CMK (cell line): ENCODE measurements at regions not wholly inside any gene's neighbourhood (a gene's known extent, or its start where the extent isn't known, plus 50 kb on each side); places are given as distances from the start of the nearest gene placed in this dataset.

Source experiments
- DNase-seq: peaks from one replicate; pipeline ENCODE4 v3.0.0-alpha.2; 2010; ENCODE audit warnings: low read depth

DNA sequence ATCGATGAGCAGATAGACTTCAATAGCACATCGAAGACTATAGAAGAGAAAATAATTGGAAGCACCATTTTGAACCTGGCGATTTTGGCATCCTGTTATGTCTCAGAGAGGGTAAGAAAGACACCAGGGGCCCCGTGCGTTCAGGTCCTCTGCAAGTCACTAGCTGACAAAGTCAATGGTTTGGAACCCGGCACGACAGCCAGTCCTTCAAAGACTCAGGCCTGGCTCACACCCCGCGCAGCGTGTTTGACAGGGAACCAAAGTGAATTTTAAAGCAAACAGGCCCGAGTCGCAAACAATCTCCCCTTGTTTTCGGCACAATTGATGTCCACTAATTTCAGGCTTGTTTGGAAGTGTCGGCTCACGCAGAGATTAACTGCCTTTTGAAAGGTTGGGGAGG, 716.6 kb downstream of the BRD1 start:
- DNase-seq = no peak

DNA sequence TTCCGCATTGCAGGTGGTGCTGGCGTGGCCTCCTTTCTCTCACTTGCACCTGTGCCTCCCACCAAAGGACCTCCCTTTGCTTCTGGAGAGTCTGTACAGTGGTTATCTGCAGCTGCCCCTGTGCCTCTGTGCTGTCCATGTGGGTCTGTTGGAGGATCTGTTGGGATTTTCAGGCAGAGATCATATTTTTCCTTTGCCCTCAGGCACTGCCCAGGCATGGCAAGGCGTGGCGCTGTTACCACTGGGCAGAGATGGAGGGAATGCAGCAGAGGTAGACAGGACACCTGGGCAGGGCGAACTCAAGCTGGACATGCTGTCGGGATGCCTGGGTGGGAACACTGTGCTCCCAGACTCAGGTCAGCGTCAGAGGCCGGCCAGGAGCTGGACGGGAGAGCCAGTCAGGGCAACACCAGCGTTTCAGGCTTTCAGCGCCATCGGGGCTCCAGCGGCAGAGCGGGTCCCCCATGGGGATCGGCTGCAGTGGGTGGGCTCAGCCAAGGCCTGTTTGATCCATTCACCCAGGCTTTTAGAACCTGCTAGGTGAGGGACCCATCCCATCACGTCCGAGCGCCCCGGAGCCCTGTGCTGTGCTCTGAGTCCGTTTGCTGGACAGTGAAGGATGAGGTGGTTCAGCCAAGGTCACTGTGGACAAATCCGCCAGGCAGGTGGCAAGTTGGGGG, 718.9 kb downstream of the BRD1 start:
- DNase-seq = no peak

DNA sequence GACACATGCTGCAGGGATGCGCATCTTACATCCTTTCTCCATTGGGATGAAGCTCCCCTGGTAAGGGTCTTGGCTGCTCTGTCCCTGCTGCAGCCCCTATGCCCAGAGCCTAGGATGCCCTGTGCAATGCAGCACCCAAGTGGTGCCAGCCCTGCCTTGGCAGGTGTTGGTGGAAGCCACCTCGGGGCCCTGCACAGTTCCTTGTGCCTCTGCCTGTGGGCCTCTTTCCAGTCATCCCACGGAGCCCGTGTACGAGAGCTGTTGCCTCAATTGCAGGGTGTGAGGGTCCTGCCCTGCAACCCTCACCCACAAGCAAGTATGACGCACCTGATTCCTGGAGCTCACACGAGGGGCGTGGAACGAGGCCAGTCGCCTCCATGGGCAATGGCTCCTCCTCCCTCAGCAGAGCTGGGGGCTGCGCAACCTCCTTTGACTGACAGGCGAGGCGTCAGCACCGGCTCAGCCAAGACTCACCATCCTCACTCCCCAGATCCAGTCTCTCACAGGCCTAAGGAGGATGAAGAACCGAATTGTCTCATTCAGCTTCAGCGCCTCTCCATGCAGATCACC, 719.6 kb downstream of the BRD1 start:
- DNase-seq = no peak

GRCh38 chr22:49107561-49107960, 720.1 kb downstream of the BRD1 start:
- no peak for DNase-seq

GRCh38 chr22:49106842-49107152, 720.9 kb downstream of the BRD1 start:
- no peak for DNase-seq

DNA sequence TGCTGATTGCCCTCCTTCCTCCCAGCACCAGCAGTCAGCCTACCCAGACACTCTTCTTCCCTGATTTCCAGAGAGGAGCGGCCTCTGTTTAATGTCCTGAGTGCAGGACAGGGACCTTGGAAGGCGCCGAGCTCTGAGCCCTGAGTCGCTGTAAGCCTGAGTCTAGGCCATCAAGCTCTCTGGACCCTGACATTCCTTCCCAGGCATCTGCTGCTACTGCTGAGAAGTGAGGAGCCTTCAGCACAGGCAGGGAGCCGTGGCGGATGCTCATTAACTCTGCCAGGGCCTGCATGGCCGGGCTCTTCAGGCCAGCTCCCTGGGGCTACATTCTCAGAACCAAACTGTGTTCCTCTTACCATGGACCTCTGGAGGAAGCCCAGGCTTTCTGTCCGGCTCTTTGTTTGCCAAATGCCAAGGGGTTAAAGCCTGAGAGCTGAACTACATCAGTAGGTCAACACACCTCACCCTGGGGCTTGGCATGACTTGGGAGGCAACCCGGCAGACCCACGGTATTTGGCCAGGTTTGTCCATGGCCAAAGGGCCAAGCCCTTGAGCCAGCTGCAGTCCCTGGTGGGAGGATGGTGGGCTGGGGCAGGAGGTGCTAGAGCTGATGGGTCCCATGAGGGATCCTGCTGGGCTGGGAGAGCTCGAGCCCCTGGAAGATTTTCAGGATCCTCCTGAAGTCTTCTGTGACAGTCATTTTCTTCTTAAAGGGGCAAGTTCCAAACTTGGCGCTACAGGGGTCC, 721.4 kb downstream of the BRD1 start:
- DNase-seq = no peak

DNA sequence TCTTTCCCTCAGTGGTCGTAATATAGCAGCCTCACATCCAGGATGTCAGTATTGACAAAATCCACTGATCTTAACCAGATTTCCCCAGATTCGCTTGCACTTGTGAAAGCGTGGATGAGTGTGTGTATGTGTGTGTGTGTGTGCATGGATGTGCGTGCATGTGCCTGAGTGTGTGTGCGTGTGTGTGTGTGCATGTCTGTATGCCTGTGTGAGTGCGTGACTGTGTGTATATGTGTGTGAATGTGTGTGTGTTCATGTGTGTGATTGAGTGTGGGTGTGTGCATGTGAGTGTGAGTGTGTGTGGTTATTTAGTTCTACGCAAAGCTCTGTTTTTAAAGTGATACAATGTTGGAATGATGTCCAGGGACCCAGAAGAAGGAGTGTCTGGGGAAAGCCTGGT, 723.2 kb downstream of the BRD1 start:
- DNase-seq = no peak

- no peak for DNase-seq
These were observed 724.2 kb downstream of the BRD1 start for GRCh38 chr22:49103314-49104059.

- no peak for DNase-seq
These were observed 725.3 kb downstream of the BRD1 start for GRCh38 chr22:49102367-49102766.

DNA sequence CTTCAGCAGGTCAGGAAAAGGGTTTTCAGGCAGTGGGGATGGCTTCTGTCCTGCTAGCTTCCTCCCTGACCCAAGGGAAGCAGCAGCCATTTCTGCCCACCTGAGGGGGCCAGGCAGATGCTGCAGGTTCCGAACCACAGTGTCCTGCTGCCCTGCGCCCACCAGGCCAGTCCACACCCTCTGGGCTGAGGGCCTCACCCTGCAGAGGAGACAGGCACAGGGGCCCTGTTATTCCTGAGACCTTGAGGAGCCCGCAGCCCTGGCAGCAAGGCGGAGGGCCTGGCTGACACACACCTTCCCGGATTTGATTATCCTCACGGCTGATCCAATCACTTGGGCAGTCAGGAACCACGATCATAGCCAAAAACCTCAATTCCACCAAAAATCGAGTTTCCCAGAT, 725.8 kb downstream of the BRD1 start:
- no peak for DNase-seq

GRCh38 chr22:49101225-49101624, 726.4 kb downstream of the BRD1 start:
- no peak for DNase-seq

GRCh38 chr22:49100773-49101172, 726.9 kb downstream of the BRD1 start:
- no peak for DNase-seq

DNA sequence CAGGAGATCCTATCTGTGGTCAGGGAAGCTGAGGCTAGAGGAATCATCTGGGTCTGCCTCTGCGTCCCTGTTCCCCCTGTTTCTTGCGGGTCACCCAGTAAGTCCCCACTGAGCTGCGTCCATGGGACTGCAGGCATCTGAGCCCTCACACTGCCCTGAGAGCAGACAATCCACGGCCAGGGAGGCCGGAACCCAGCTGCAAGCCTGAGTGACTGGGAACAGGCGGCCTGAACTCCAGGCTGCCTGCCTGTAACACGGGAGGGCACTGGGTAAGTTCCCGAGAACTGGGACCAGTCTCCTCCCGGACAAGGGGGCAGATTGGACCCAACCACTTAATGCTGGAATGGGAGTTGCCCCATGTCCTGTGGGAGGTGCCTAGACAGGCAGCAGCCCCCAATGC, 727.4 kb downstream of the BRD1 start:
- no peak for DNase-seq

DNA sequence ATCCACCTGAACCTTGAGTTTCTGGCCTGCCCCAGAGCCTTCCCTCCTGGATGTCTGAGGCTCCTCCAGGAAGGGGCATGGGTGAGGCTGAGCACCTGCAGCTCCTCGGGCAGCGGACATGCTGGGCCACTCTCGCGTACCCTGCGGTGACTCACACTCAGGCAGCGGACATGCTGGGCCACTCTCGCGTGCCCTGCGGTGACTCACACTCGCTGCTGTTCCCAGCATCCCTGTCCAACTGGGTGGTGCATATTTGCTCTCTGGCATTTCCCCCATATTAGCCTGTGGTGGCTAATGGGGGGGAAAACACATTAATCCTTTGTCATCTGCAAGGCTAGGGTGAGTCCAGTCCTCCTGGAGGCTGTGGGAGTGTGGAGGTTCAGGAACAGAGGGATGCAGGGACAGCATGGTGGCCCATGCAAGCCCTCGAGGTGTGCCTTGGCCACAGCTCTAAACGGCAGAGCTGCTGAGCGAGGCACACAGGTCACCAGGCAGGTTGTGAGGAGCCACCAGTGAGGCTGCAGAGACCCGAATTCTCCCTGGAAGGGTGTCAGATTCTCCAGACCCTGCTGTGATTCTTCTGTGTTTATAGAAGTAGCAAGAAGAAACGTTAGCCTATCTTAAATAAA, 728.1 kb downstream of the BRD1 start:
- DNase-seq = no peak

- no peak for DNase-seq
These were observed 728.6 kb downstream of the BRD1 start for GRCh38 chr22:49099089-49099488.

GRCh38 chr22:49097966-49098365, 729.7 kb downstream of the BRD1 start:
- DNase-seq = no peak

- no peak for DNase-seq
These were observed 730.3 kb downstream of the BRD1 start for GRCh38 chr22:49097171-49097925.

DNA sequence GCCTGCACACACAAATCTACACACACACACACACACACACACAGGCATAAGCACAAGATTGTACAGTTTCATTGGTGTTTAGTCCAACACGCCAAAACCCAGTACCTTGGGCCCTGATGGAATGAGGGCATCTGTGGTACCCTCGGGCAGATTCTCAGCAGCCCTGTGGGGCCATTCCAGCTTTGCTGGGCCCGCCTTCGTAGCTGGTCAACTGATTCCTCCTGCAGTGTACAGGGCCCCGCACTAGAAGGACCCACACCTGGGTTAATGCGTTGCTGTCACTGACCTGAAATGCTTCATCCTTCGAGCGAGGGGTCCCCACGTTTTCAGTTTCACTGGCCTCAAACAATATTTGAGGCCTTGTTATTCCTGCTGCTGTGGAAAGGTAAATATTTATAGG, 731.2 kb downstream of the BRD1 start:
- no peak for DNase-seq

DNA sequence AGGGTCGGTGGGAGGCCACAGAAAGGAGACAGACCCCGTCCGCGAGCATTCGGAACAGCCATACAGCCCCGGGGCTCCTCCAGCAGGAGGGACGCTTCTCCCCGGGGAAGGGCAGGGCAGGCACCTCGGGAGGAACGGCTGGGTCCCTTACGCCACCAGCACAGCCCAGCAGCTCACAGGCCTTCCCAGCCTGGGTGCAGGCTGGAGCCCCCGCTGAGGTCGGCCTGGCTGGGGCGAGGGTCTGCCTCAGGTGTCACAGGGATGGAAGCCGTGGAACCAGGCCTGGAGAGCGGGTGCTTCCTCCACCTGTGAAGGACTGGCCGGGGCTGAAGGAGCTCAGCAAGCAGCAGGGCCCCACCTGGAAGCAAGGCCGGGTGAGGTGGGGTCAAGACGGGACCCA, 732.3 kb downstream of the BRD1 start:
- no peak for DNase-seq

DNA sequence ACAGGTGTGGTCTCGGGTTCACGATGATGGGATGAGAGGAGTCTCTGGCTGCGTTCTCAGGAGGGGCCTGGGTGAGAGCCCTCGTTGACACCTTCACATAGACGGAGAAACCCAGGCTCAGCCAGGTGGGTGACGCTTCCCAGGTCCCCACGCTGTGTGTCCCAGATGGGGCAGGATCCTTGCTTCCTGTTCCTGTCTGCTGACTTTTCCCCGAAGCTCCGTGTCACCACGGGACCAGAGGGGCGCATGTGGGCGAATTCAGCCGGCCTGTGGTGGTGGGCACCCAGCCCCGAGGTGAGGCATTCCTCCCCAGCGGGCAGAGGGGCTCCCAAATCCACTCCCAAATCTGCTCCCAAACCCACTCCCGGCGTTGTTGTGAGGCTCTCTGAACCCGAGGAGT, 732.8 kb downstream of the BRD1 start:
- DNase-seq = no peak

- no peak for DNase-seq
These were observed 733.5 kb downstream of the BRD1 start for GRCh38 chr22:49094151-49094550.
